ENCODE measurements at regions not wholly inside any gene's neighbourhood (a gene's known extent, or its start where the extent isn't known, plus 50 kb on each side); places are given as distances from the start of the nearest gene placed in this dataset.
"Not testable (repeated sequence)": the region's sequence is repeated elsewhere in the genome, so short reads cannot be mapped to it uniquely, and the experiment has no call there.

GRCh38 chr2:66252109-66252508 lies 182.8 kb upstream of the MEIS1 start:
- no peaks in the 10 kb centered on the region for H3K36me3 ChIP-seq (ENCODE audit: control insufficient read depth in 2 of 2, insufficient read depth in 1 of 2, low read length in 2 of 2)
- ChIA-PET CTCF (no interaction called here), POLR2A (no interaction called here)
- H3K4me1 ChIP-seq (ENCODE audit: control insufficient read depth, insufficient read depth, low read length), result no peaks in the 10 kb centered on the region
- H3K4me3 ChIP-seq (ENCODE audit: low read depth, low read length), result no peak overlapping the region
- no peak for TF ChIP-seq ZNF791 (tag by site-specific recombination; IDR thresholded peaks at IDR 0.05)
- TF ChIP-seq ZNF558 (tag by site-specific recombination; IDR thresholded peaks at IDR 0.05), result no peak
- no peak for TF ChIP-seq ZBTB1 (tag by site-specific recombination; IDR thresholded peaks at IDR 0.05)
- TF ChIP-seq ZBTB10 (tag by site-specific recombination; IDR thresholded peaks at IDR 0.05), result no peak
- TF ChIP-seq PATZ1 (tag by site-specific recombination; IDR thresholded peaks at IDR 0.05), result no peak
- TF ChIP-seq ZSCAN23 (tag by site-specific recombination; IDR thresholded peaks at IDR 0.05), result no peak
- no peak for TF ChIP-seq ZNF514 (tag by site-specific recombination; IDR thresholded peaks at IDR 0.05)
- no peak for TF ChIP-seq ZNF529 (tag by site-specific recombination; IDR thresholded peaks at IDR 0.05; ENCODE audit: insufficient replicate concordance)
- no peak for TF ChIP-seq WT1 (tag by site-specific recombination; IDR thresholded peaks at IDR 0.05)
- TF ChIP-seq ZNF266 (tag by site-specific recombination; IDR thresholded peaks at IDR 0.05; ENCODE audit: low read depth), result no peak
- TF ChIP-seq PRDM1 (tag by site-specific recombination; IDR thresholded peaks at IDR 0.05), result no peak
- TF ChIP-seq ZBTB7A (tag by site-specific recombination; IDR thresholded peaks at IDR 0.05; ENCODE audit: low read depth), result no peak
- no peak for TF ChIP-seq HOXC10 (CRISPR knock-in tag; IDR thresholded peaks at IDR 0.05)
- TF ChIP-seq ZNF521 (tag by site-specific recombination; IDR thresholded peaks at IDR 0.05), result no peak
- no peak for TF ChIP-seq ZNF335 (tag by site-specific recombination; conservative IDR thresholded peaks at IDR 0.05)
- no peak for TF ChIP-seq ZNF155 (tag by site-specific recombination; IDR thresholded peaks at IDR 0.05)
- H3K27ac ChIP-seq (ENCODE audit: extremely low read depth, low read depth, low read length), result no peak overlapping the region
- no peaks in the 10 kb centered on the region for H3K9me3 ChIP-seq (ENCODE audit: control insufficient read depth, insufficient read depth, low read depth, low read length)

- ChIA-PET CTCF (interaction anchor here (0.6 kb wide), 1 partner anchor 49 kb away, joined by 3 read pairs; no protein-coding TSS in a partner anchor), POLR2A (interaction anchor here (0.6 kb wide), 1 partner anchor 22 kb away, joined by 4 read pairs; no protein-coding TSS in a partner anchor)
- H3K27ac ChIP-seq (ENCODE audit: extremely low read depth, low read depth, low read length), result no peak overlapping the region
- H3K4me1 ChIP-seq (ENCODE audit: control insufficient read depth, insufficient read depth, low read length), result no peaks in the 10 kb centered on the region
- no peak for TF ChIP-seq ZBTB21 (tag by site-specific recombination; IDR thresholded peaks at IDR 0.05)
- TF ChIP-seq ZNF561 (tag by site-specific recombination; IDR thresholded peaks at IDR 0.05; ENCODE audit: borderline replicate concordance), result no peak
- TF ChIP-seq HOXA7 (CRISPR knock-in tag; IDR thresholded peaks at IDR 0.05; ENCODE audit: borderline replicate concordance), result no peak
- no peak for TF ChIP-seq ZNF133 (tag by site-specific recombination; IDR thresholded peaks at IDR 0.05)
- H3K36me3 ChIP-seq (ENCODE audit: control insufficient read depth in 2 of 2, insufficient read depth in 1 of 2, low read length in 2 of 2), result no peaks in the 10 kb centered on the region
- H3K4me3 ChIP-seq (ENCODE audit: low read depth, low read length), result no peak overlapping the region
- no peaks in the 10 kb centered on the region for H3K9me3 ChIP-seq (ENCODE audit: control insufficient read depth, insufficient read depth, low read depth, low read length)
These were observed 183.4 kb upstream of the MEIS1 start for GRCh38 chr2:66251573-66251972.

- POLR2A ChIA-PET; H3K4me3 ChIP-seq (ENCODE audit: low read depth, low read length); H3K9me3 ChIP-seq (ENCODE audit: control insufficient read depth, insufficient read depth, low read depth, low read length); H3K4me1 ChIP-seq (ENCODE audit: control insufficient read depth, insufficient read depth, low read length); CTCF ChIA-PET; H3K27ac ChIP-seq (ENCODE audit: extremely low read depth, low read depth, low read length); H3K36me3 ChIP-seq (ENCODE audit: control insufficient read depth in 2 of 2, insufficient read depth in 1 of 2, low read length in 2 of 2): not testable (repeated sequence)
These were observed 185.8 kb upstream of the MEIS1 start for GRCh38 chr2:66249089-66249488.

GRCh38 chr2:66243809-66244208 lies 191.1 kb upstream of the MEIS1 start:
- POLR2A ChIA-PET; H3K36me3 ChIP-seq (ENCODE audit: control insufficient read depth in 2 of 2, insufficient read depth in 1 of 2, low read length in 2 of 2); H3K27ac ChIP-seq (ENCODE audit: extremely low read depth, low read depth, low read length); H3K9me3 ChIP-seq (ENCODE audit: control insufficient read depth, insufficient read depth, low read depth, low read length); CTCF ChIA-PET; H3K4me3 ChIP-seq (ENCODE audit: low read depth, low read length); H3K4me1 ChIP-seq (ENCODE audit: control insufficient read depth, insufficient read depth, low read length): not testable (repeated sequence)

- H3K27ac ChIP-seq (ENCODE audit: extremely low read depth, low read depth, low read length); POLR2A ChIA-PET; CTCF ChIA-PET; H3K4me3 ChIP-seq (ENCODE audit: low read depth, low read length); H3K9me3 ChIP-seq (ENCODE audit: control insufficient read depth, insufficient read depth, low read depth, low read length); H3K36me3 ChIP-seq (ENCODE audit: control insufficient read depth in 2 of 2, insufficient read depth in 1 of 2, low read length in 2 of 2); H3K4me1 ChIP-seq (ENCODE audit: control insufficient read depth, insufficient read depth, low read length): not testable (repeated sequence)
These were observed 192.0 kb upstream of the MEIS1 start for GRCh38 chr2:66242888-66243287.
